Caco-2 (cell line): ENCODE measurements at regions not wholly inside any gene's neighbourhood (a gene's known extent, or its start where the extent isn't known, plus 50 kb on each side); places are given as distances from the start of the nearest gene placed in this dataset.

Source experiments
- BruUV-seq: library from RNA; stranded (reverse); fragments of 400-500 nt; replicated peaks from 2 replicates; lab custom pipeline; 2021; lab: Mats Ljungman, UMichigan
- CTCF ChIA-PET: fragments of 300-600 bp; sonication (Branson Sonifier 250); formaldehyde crosslinking; loops from one replicate; lab custom pipeline; 2022; ENCODE audit warnings: antibody characterized with exemption; lab: Charles Lee
- POLR2A ChIA-PET: fragments of 300-600 bp; sonication (Branson Sonifier 250); formaldehyde crosslinking; loops from one replicate; lab custom pipeline; 2022; ENCODE audit warnings: antibody characterized with exemption; lab: Charles Lee
- DNase-seq, 2 experiments: peaks; one replicate each; pipeline versions ENCODE4 v3.0.0 to v3.0.0-alpha.2; 2020 to 2022
- H3K27me3 ChIP-seq: replicated peaks from 2 replicates; pipeline ENCODE4 v1.6.0; 2011; ENCODE audit warnings: low read length; ENCODE audit not compliant: control insufficient read depth, insufficient read depth
- H3K36me3 ChIP-seq: 2 replicates; pipeline ENCODE4 v1.5.1; 2011; ENCODE audit warnings: low read length; ENCODE audit not compliant: control insufficient read depth, insufficient read depth
- H3K4me1 ChIP-seq: fragments of 250-450 bp; sonication (Bioruptor Pico); 2 replicates; pipeline ENCODE4 v1.5.1; 2020; ENCODE audit warnings: mild to moderate bottlenecking
- H3K4me3 ChIP-seq: 2 replicates; pipeline ENCODE4 v1.5.1; 2011; ENCODE audit warnings: low read depth, mild to moderate bottlenecking, control low read depth, low read length
- H3K9me3 ChIP-seq: fragments of 250-450 bp; sonication (Bioruptor Pico); 2 replicates; pipeline ENCODE4 v1.5.1; 2020; ENCODE audit warnings: mild to moderate bottlenecking, moderate library complexity
- H3K27ac Mint-ChIP-seq: one replicate; pipeline ENCODE4 v1.8.0; 2022; ENCODE audit warnings: mixed read lengths; ENCODE audit not compliant: unreplicated experiment
- H3K27me3 Mint-ChIP-seq: one replicate; pipeline ENCODE4 v1.8.0; 2022; ENCODE audit warnings: mixed read lengths; ENCODE audit not compliant: insufficient read depth, unreplicated experiment
- H3K36me3 Mint-ChIP-seq: one replicate; pipeline ENCODE4 v1.8.0; 2022; ENCODE audit warnings: mild to moderate bottlenecking, mixed read lengths; ENCODE audit not compliant: insufficient read depth, unreplicated experiment
- H3K4me1 Mint-ChIP-seq: one replicate; pipeline ENCODE4 v1.8.0; 2022; ENCODE audit warnings: low read depth, mixed read lengths; ENCODE audit not compliant: unreplicated experiment
- H3K4me3 Mint-ChIP-seq: one replicate; pipeline ENCODE4 v1.8.0; 2022; ENCODE audit warnings: mild to moderate bottlenecking, moderate library complexity, mixed read lengths; ENCODE audit not compliant: unreplicated experiment
- H3K9me3 Mint-ChIP-seq: one replicate; pipeline ENCODE4 v1.8.0; 2022; ENCODE audit warnings: mixed read lengths; ENCODE audit not compliant: unreplicated experiment
- intact Hi-C: fragments of 100-400 bp; cut with micrococcal nuclease; formaldehyde crosslinking; loops from one replicate; pipeline ENCODE4 v1.10.0; 2022; ENCODE audit not compliant: unreplicated experiment
- TF ChIP-seq, protein P1 (sequence below), 2 experiments: fragments of 200-600 bp in 1 of 2; IDR thresholded peaks; 1 replicate in 1 of 2; 2 replicates in 1 of 2; pipeline versions ENCODE4 v1.5.1 to v1.8.0; 2011 to 2022; ENCODE audit warnings: antibody characterized with exemption in 1 of 2, control low read depth in 1 of 2, inconsistent platforms in 1 of 2, low read depth in 1 of 2, low read length in 1 of 2, mild to moderate bottlenecking in 1 of 2, moderate library complexity in 1 of 2; ENCODE audit not compliant: insufficient read depth in 1 of 2, severe bottlenecking in 1 of 2, unreplicated experiment in 1 of 2

DNA sequence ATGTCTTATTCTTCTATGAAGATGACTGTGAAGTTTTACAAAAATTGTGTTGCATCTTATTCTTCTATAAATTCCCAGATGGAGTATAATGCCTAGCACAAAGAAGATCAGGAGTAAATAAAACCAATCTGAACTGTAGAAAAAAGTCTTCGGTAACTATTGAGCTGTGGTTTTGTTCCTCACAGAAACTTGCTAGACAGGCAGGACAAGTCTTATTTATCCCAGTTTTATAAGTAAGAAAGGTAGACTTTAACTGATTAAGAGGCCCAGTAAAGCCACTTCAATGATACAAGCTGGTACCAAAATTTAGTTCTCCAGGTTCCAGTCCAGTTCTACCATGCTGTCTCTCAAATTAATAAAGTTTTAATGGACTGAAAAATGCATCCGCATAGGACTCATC, 526.7 kb upstream of the SETBP1 start:
- CTCF ChIA-PET, result no interaction called here
- no peaks in the 10 kb centered on the region for H3K4me1 Mint-ChIP-seq
- H3K9me3 Mint-ChIP-seq, result no peaks in the 10 kb centered on the region
- Histone ChIP-seq H3K4me3 (no peak overlapping the region), H3K4me1 (no peaks in the 10 kb centered on the region), H3K9me3 (no peaks in the 10 kb centered on the region), H3K36me3 (no peaks in the 10 kb centered on the region), H3K27me3 (no peaks in the 10 kb centered on the region)
- TF ChIP-seq, protein P1, sequence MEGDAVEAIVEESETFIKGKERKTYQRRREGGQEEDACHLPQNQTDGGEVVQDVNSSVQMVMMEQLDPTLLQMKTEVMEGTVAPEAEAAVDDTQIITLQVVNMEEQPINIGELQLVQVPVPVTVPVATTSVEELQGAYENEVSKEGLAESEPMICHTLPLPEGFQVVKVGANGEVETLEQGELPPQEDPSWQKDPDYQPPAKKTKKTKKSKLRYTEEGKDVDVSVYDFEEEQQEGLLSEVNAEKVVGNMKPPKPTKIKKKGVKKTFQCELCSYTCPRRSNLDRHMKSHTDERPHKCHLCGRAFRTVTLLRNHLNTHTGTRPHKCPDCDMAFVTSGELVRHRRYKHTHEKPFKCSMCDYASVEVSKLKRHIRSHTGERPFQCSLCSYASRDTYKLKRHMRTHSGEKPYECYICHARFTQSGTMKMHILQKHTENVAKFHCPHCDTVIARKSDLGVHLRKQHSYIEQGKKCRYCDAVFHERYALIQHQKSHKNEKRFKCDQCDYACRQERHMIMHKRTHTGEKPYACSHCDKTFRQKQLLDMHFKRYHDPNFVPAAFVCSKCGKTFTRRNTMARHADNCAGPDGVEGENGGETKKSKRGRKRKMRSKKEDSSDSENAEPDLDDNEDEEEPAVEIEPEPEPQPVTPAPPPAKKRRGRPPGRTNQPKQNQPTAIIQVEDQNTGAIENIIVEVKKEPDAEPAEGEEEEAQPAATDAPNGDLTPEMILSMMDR (IDR thresholded peaks at IDR 0.05; ENCODE audit: insufficient read depth in 1 of 2, low read depth in 1 of 2, low read length in 1 of 2, severe bottlenecking in 1 of 2, unreplicated experiment in 1 of 2), result no peak
- intact Hi-C loops, result no loop called here
- no peak for DNase-seq
- no peaks in the 10 kb centered on the region for H3K36me3 Mint-ChIP-seq
- no TSS peak for BruUV-seq
- POLR2A ChIA-PET, result no interaction called here
- no peaks in the 10 kb centered on the region for H3K27me3 Mint-ChIP-seq
- H3K27ac Mint-ChIP-seq, result no peak overlapping the region
- no peak overlapping the region for H3K4me3 Mint-ChIP-seq

DNA sequence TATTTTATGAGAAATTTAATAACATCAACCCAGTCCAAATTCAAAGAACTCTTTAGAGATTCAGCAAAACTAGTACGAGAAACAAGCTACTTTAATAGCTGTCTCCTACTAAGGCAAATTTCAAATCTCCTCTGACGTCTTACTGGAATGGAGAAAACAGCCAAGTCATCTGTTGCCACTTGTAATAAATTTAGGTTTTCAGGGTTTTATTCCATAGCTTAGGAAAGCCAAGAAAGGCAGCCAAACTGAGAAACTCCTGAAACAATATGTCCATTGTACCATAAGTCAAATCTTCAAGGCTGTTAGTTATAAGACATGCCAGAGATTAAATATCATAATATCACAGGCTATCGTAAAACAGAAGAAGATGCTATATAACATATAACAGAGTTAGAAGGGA, 524.6 kb upstream of the SETBP1 start:
- Mint-ChIP-seq H3K27me3 (no peaks in the 10 kb centered on the region), H3K9me3 (no peaks in the 10 kb centered on the region), H3K4me1 (no peaks in the 10 kb centered on the region), H3K36me3 (no peaks in the 10 kb centered on the region), H3K4me3 (no peak overlapping the region), H3K27ac (no peak overlapping the region)
- Histone ChIP-seq H3K4me3 (no peak overlapping the region), H3K4me1 (no peaks in the 10 kb centered on the region), H3K9me3 (no peaks in the 10 kb centered on the region), H3K27me3 (no peaks in the 10 kb centered on the region), H3K36me3 (no peaks in the 10 kb centered on the region)
- BruUV-seq, result no TSS peak
- TF ChIP-seq, protein P1 (IDR thresholded peaks at IDR 0.05; ENCODE audit: insufficient read depth in 1 of 2, low read depth in 1 of 2, low read length in 1 of 2, severe bottlenecking in 1 of 2, unreplicated experiment in 1 of 2), result no peak
- intact Hi-C loops, result no loop called here
- CTCF ChIA-PET, result no interaction called here
- no peak for DNase-seq
- POLR2A ChIA-PET, result no interaction called here

DNA sequence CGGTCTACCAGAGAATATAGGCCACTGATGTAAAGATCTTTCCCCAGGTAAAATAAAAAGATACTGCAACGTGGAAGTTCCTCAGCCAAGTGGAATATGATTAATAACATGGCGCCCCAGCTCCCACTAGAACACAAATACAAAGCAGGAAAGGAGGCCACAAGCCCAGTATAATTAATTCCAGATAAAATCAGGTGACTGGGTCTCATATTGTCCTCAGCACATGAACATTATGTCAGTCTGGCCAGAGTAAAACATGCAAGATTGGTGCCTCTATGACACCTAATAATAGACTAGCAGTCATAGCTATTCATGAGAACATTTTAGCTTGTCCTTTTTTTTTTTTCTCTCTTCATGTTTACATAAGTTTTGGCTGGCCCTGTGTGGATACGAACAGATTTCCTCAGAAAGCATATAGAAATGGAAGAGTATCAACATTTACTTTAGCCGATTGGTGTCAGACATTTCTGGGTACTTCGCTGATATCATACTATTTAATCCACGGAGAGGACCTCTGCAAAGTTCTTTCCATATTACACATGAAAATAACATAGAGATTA, 523.8 kb upstream of the SETBP1 start:
- no peak overlapping the region for H3K4me3 Mint-ChIP-seq
- intact Hi-C loops, result no loop called here
- no peaks in the 10 kb centered on the region for H3K27me3 ChIP-seq
- H3K36me3 Mint-ChIP-seq, result no peaks in the 10 kb centered on the region
- DNase-seq, result no peak
- no peaks in the 10 kb centered on the region for H3K9me3 ChIP-seq
- H3K9me3 Mint-ChIP-seq, result no peaks in the 10 kb centered on the region
- H3K27ac Mint-ChIP-seq, result no peak overlapping the region
- H3K4me1 Mint-ChIP-seq, result no peaks in the 10 kb centered on the region
- no peaks in the 10 kb centered on the region for H3K27me3 Mint-ChIP-seq
- TF ChIP-seq, protein P1 (IDR thresholded peaks at IDR 0.05; ENCODE audit: insufficient read depth in 1 of 2, low read depth in 1 of 2, low read length in 1 of 2, severe bottlenecking in 1 of 2, unreplicated experiment in 1 of 2), result no peak
- H3K36me3 ChIP-seq, result no peaks in the 10 kb centered on the region
- no TSS peak for BruUV-seq
- ChIA-PET CTCF (no interaction called here), POLR2A (no interaction called here)
- no peak overlapping the region for H3K4me3 ChIP-seq
- H3K4me1 ChIP-seq, result no peaks in the 10 kb centered on the region
